HG03439 (cell line): ENCODE measurements at regions not wholly inside any gene's neighbourhood (a gene's known extent, or its start where the extent isn't known, plus 50 kb on each side); places are given as distances from the start of the nearest gene placed in this dataset.

ENCODE experiments used
- ATAC-seq: cut with Tn5 transposase; IDR thresholded peaks from one replicate; pipeline ENCODE4 v1.9.1; 2021; ENCODE audit warnings: mild to moderate bottlenecking, moderate library complexity; ENCODE audit not compliant: unreplicated experiment

DNA sequence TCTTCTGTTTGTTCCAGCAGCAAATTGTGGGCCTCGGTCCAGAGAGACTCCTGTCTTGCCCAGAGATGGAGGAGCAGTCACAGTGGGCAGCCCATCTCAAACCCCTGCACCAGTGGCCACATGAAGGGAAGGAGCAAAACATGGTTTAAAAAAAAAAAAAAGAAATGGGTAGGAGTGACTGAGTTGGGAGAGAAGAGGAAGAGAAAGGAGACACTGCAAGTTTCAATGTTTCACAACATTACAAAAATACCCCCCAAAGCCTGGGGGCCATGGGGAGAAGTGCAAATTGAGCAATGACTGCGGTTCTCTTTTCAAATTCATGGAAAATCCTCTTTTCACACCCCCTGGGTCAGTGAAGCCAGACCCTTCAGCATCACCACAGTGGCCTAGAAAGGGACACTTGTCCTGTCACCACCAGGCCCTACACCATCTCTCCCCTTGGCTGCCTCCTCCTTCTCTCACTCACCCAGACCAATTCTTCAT is 117.1 kb downstream of the ZFP36L2 start:
- no peak for ATAC-seq

DNA sequence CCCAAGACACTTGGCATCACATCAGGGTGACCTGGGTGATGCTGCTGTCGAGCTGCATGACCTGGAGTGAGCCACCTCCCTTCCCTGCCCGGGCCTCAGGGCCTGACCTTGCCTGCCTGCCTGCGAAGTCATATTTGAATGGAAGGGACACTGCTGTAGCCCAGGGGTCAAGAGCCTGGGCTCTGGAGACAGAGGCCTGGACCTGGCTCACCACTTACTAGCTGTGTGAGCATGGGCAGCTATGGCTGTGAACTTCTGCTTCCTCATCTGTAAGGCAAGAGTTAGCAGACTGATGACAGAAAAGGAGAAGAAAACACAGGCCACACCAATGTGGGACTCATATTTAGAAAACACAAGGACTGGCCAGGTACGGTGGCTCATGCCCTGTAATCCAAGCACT is 118.7 kb downstream of the ZFP36L2 start:
- ATAC-seq, result no peak

DNA sequence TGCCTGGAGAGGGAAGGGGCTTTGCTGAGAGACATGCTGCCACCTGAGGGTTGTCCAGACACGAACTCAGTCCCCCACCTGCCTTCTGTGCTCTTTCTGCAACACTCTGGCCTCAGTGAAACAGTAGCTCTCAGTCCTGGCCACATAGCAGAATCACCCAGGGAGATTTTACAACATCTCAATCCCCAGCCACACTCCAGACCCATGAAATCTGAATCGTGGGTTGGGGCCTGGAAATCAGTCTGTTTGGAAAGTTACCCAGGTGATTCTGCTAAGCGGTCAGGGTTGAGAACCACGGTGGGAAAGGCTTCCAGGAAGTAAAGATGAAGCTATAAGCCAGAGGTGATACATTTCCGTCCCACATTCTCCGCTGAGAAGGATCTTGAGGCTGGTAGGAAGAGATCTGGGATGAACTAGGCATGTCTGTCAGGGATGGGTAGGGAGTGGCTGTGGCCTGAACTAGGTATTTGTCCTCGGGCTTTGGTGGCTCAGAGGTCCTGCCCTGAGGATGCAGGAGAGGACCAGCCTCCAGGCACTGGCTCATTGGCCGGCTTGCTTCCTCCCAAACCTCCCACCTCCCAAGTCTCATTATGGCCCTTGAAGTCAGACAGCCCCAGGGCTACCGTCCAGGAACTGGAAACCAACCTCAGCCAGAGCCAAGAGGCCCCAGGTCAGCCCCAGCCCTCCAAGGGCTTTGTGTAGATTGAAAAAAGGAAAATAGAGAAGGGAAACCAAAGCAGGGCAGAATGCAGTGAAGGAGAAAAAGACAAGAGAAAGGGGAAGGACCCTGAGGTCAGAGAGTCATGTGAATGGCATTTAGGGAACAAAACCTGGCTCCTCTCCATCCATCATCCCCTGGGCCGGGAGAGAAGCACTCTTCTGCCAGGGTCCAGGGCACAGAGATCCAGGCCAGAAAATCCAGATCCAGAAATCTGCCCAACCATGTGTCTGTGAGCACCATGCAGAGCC is 119.6 kb downstream of the ZFP36L2 start:
- no peak for ATAC-seq

DNA sequence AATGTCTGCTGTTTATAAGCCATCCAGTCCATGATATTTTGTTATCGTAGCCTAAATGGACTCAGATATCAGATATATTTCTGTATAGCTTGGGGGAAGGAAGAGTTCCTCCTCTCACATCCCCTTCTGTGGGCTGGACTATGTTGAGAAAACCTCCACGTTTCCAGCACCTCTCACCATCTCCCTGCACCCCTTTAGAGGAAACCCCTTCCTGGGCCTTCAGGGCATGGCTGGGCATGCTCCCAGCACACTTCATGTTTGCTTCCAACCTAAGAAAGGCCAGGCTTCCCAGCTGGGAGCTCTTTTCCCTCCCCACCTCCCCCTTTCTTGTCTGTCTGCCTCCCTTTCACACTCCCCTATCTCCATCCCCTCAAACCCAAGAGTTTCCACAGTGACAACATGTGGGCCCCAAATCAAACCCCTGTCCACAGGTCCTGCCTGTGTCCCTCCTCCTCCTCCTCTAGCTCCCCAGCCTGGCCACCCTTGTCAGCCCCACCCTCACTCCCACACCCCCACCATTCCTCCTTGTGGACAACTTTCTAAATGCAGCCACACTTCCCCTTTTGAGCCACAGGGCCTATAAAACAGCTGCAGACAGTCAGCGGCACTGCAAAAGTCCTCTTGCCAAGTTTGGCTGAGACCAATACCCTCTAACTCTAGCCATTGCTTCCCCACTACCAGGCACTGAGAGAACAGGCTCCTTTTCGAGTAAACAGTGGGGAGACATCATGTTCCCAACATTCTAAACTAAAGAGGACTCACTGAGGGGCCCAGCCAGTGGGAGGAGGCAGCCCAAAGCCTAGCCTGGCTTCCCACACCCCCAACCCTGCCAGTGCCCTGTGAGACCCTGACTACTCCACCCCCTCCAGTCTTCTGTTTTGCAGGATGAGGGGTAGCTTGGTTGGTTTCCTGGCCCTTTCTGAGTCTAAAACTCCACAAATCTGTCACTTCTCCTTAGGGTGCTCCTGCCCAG is 120.5 kb downstream of the ZFP36L2 start:
- no peak for ATAC-seq

DNA sequence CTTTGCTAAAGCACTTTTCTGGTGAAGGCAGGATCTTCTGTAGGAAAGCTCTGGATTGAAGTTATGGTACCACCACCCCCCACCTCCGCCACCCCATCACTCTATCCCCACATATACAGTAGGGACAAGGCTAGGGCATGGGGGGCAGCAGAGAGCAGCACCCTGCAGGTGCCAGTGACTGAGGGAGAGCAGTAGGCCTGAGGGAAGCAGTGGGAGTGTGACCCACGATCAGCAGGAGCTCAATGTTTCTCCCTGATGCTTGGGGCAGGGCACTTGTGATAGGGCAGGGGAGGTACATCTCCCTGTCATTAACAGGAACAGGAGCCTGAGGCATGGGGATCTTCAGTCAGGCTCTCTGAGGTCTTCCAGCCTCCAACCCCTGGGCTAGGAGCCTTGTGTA is 121.6 kb downstream of the ZFP36L2 start:
- ATAC-seq, result no peak

DNA sequence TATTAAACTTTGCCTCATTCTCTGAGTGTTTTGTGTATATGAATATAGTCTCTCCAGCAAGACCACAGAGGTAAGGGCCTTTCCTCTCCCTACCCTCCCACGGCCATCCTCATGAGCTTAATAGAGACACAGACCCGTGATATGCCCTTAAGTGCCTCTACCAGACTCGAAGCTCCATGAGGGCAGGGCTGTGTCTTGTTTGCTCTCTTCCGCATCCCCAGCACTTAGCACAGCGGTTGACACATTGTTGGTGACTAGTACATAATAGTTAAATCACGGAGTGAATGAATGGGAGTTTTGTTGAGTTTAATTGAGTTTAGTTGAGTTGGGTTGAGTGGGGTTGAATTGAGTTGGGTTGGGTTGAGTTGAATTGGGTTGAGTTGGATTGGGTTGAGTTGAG is 122.3 kb downstream of the ZFP36L2 start:
- no peak for ATAC-seq

DNA sequence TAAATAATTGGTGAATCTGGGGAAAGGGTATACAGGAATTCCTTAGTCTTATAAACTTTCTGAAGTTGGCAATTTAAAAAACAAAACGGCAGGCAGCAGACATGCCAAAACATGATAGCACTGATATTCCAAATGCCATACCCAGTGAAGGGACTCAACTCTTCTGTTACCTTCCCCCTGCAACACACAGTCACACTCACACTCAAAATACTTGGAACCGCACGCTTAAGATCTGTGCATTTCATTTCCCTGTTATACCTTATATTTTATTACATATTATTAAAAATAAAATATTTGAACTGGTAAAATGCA is 123.4 kb downstream of the ZFP36L2 start:
- ATAC-seq, result no peak

GRCh38 chr2:43102366-43103092 is 123.9 kb downstream of the ZFP36L2 start:
- ATAC-seq, result no peak

DNA sequence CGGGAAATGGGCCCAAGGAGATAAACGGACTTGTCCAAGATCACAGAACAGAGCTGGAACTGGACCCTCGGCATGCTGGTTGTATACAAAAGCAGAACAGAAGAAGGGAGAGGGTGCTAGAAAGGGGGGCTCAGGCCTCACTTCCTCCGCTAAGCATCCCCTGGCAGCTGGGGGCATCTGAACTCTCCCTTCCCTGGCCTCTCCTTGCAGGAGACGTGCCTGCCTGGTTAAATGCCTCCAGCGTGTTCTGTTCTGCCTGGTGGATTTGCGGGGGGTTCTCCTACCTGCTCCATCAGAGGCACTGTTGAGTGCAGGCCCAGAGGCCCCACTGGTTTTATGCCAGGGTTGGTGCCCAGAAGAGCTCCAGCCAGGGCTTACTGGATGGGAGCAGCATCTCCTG is 124.7 kb downstream of the ZFP36L2 start:
- no peak for ATAC-seq

- ATAC-seq, result no peak
These were observed 125.3 kb downstream of the ZFP36L2 start for GRCh38 chr2:43100883-43101662.

DNA sequence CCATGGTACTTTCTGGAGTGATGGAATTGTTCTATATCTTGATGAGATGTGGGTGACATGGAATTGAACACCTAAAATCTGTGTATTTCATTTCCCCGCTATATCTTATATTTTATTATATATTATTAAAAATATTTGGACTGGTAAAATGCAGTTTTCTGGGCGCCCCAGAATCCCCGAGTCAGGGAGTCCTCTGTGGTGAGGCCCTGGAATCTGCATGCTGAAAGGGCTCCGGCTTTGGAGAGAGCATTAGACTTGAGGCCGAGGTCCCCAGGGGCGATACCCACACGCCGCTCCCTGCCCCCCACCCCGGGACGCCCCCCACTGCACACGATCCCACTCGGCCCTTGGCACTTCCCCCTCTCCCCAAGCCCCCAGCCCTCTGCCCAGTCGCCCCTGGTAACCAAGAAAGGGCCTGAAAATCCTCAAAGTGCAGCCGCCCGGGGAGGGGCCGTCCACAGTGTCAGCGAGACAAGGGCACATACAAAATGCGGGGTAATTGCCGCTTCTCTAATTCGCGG is 126.0 kb downstream of the ZFP36L2 start:
- no peak for ATAC-seq

DNA sequence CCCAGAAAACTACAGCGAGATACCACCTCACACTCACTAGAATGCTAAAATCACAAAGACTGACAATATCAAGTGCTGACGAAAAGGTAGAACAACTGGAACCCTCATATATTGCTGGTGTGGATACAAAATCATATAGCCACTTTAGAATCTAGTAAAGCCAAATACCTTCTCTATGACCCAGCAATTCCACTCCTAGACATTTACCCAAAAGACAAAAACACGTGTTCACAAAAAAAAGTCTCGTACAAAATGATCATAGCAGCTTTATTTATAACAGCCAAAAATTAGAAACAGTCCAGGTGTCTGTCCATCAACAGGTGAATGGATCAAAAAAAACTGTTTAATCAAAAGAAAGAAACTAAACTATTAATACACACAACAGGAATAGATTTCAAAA is 126.6 kb downstream of the ZFP36L2 start:
- ATAC-seq, result no peak

GRCh38 chr2:43098539-43098938 is 127.9 kb downstream of the ZFP36L2 start:
- no peak for ATAC-seq

DNA sequence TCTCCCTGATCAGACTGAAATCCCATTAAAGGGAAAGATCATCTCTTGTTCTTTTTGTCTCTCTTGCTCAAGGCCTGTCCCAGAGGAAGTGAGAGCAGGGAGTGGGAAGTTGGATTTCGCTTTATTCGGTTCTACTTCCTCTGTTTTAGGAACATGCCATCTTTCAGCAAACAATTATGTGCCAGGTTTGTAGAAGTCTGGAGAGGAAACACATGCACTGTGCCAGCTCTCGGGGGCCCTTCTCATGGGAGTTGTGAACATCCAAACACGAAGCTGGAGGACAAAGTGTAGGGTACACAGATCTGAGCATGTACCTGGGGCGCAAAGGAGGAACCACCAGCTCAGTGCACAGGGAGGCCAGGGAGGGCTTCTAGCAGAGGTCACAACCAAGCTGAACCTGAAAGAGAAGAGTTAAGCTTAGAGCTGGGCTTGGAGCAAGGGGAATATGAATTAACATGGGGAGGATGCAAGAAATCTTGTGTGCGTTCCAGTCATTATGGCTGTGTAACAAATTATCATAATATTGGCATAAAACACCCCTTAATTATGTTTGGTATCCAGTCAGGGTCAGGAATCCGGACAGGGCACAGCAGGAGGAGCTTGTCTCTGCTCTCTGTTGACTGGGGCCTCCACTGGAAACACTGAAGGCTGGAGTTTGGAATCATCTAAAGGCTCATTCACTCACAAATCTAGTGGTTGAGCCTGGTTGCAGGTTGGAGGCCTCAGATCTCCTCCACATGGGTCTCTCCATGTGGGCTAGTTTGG is 128.6 kb downstream of the ZFP36L2 start:
- no peak for ATAC-seq

- ATAC-seq, result no peak
These were observed 130.7 kb downstream of the ZFP36L2 start for GRCh38 chr2:43095533-43096295.

DNA sequence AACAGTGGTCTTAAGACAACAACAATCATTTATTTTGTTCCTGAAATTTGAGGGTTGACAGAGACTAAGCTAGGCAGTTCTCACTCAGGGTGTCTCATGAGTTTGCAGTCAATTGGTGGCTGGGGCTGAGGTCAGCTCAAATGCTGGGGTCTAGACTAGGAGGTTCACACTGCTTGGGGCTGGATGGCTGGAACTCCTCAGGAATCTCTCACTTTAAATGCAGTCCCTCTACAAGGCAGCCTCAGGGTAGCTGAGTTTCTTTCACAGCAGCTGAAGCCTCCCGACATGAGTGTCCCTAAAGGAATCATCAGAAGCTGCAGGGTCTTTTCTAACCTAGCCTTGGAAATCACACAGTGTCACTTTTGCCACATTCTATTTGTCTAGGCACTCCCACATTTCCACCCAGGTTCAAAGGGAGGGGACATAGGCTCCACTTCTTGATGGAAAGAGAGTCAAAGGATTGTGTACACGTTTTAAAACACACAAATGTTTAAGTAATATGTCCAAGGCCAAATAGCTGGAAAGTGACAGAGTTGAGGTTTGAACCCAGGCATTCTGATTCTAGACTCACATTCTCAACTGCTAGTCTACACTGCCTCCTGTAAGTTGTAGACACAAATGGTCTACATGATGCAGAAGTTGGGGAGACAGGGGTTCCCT is 133.8 kb downstream of the ZFP36L2 start:
- no peak for ATAC-seq

GRCh38 chr2:43090317-43090716 is 136.1 kb downstream of the ZFP36L2 start:
- ATAC-seq, result no peak
